ENCODE measurements at regions not wholly inside any gene's neighbourhood (a gene's known extent, or its start where the extent isn't known, plus 50 kb on each side); places are given as distances from the start of the nearest gene placed in this dataset.

DNA sequence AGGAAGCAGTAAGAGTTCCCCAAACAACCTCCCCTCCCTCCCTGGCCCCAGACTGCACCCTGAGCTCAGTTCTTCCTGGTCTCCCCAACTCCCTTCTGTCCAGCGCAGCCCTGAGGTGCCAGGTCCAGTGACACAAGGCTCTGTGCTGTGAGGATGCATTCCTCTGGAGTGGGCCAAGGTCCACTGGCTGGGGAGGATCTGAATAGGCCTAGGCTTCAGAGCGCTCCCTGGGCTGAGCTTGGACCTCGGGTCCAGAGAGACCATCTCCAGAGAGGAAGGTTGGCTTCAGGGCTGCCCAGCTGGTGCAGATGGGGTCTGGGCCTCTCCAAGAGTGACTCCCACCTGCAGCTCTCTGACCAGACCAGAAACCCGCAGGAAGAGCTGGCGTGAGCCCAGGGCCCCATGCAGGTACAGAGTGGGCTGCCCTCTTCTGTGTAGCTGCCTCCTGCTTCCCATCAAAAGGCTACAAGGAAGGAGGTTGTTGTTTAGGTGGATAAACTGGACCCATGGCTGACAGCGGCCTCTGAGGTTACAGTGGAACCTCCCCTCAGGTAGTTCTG lies 52.3 kb upstream of the MLN start:
- Histone ChIP-seq H3K4me3 (no peak overlapping the region), H3K4me1 (replicated peaks) (no peaks in the 10 kb centered on the region), H3K9me3 (replicated peaks) (no peaks in the 10 kb centered on the region), H3K36me3 (no peaks in the 10 kb centered on the region), H3K27me3 (replicated peaks) (no peaks in the 10 kb centered on the region), H3K27ac (no peak overlapping the region)
- DNase-seq (ENCODE audit: low read depth in 1 of 2, low spot score in 2 of 2), result no peak

DNA sequence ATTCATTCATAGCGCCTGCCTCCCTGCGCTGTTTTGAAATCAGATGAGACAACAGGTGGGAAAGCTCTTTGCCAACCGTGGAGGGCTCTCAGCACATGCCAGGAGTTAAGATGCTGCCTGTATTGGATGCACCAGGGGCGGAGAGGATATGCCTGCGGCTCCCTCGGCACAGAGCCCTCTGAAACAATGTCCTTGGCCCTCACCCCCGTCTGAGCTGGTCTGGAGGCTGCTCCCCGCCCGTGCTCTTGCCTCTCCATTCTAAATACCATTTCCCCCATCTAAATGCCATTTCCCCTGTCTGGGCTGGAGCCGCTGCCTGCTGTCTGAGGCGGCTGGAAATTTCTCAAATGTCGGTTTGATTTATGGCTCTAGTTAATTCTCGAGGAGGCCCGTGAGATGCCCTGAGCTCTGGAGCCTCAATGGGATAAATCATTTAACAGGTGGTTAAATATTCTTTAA lies 50.8 kb upstream of the MLN start:
- no peaks in the 10 kb centered on the region for H3K36me3 ChIP-seq
- no peak for DNase-seq (ENCODE audit: low read depth in 1 of 2, low spot score in 2 of 2)
- H3K27me3 ChIP-seq (replicated peaks), result no peaks in the 10 kb centered on the region
- H3K4me1 ChIP-seq (replicated peaks), result no peaks in the 10 kb centered on the region
- H3K4me3 ChIP-seq, result no peak overlapping the region
- no peak overlapping the region for H3K27ac ChIP-seq
- no peaks in the 10 kb centered on the region for H3K9me3 ChIP-seq (replicated peaks)

DNA sequence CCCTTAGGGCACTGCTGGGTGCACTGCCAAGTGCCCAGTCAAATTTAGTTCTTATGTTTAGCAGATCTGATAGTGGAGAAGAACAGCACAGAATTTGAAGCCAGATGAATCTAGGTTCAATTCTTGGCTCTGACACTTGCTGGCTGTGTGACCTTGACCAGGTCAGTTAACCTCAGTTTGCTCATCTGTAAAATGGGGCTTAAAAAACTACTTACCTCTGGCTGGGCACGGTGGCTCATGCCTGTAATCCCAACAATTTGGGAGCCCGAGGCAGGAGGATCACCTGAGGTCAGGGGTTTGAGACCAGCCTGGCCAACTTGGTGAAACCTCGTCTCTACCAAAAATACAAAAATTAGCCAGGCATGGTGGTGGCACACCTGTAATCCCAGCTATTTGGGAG lies 49.9 kb upstream of the MLN start:
- H3K4me3 ChIP-seq, result no peak overlapping the region
- no peaks in the 10 kb centered on the region for H3K9me3 ChIP-seq (replicated peaks)
- no peak for DNase-seq (ENCODE audit: low read depth in 1 of 2, low spot score in 2 of 2)
- no peaks in the 10 kb centered on the region for H3K4me1 ChIP-seq (replicated peaks)
- H3K27ac ChIP-seq, result no peak overlapping the region
- no peaks in the 10 kb centered on the region for H3K27me3 ChIP-seq (replicated peaks)
- no peaks in the 10 kb centered on the region for H3K36me3 ChIP-seq

Data from SJSA1 (cell line).